ENCODE measurements at regions not wholly inside any gene's neighbourhood (a gene's known extent, or its start where the extent isn't known, plus 50 kb on each side); places are given as distances from the start of the nearest gene placed in this dataset.

DNA sequence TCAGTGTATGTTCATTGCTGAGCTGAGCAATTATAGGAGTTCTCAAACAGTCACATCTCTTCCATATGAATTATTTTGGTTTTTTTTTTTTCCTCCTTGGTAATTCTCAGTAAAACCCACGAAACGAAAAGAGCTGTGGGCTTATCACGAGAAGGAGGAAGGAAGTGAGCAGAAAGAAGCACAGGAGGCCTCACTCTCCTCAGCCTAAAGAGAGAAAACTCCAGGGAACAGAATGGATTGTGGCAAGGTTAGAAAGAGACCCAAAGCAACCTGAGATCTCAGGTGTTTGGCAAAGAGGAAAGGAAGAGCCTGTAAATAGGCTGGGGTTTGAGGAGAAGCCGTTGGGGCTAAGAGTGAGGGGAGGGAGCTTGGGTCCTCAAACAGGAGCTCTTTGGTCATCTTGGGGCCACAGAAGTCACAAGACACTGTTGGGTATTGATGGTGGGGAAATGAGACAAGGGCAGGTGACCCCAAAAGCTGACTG, 67.8 kb upstream of the CITED2 start:
- no peak for DNase-seq
- no peaks in the 10 kb centered on the region for H3K27me3 ChIP-seq (replicated peaks; ENCODE audit: insufficient read depth)
- no peaks in the 10 kb centered on the region for H3K79me2 ChIP-seq (ENCODE audit: insufficient read depth)
- no peak overlapping the region for H3K27ac ChIP-seq
- no peaks in the 10 kb centered on the region for H3F3A ChIP-seq (ENCODE audit: insufficient read depth)
- in situ Hi-C loops (cut with MboI), result no loop called here
- peaks cover 5% of the 10 kb centered on the region; the same call in 1 of the 2 replicates for H3K4me1 ChIP-seq (ENCODE audit: insufficient read depth)
- TF ChIP-seq EZH2phosphoT487 (IDR thresholded peaks at IDR 0.05; ENCODE audit: insufficient read depth, low read depth) (no peak), EZH2 (IDR thresholded peaks at IDR 0.05; ENCODE audit: insufficient read depth, poor library complexity, severe bottlenecking) (no peak)
- H3K9ac ChIP-seq, result no peak overlapping the region
- H3K4me2 ChIP-seq (ENCODE audit: unreplicated experiment), result no peak overlapping the region
- 83 to 85% methylated on average over 4 of the region's 4 CpGs for WGBS, 2 experiments (ENCODE audit: low coverage in 1 of 2, low lambda C conversion rate in 2 of 2, missing lambda C conversion rate in 2 of 2)
- no peaks in the 10 kb centered on the region for H4K20me1 ChIP-seq (ENCODE audit: insufficient read depth)
- no peaks in the 10 kb centered on the region for H3K9me3 ChIP-seq (ENCODE audit: low read depth)
- H3K36me3 ChIP-seq (ENCODE audit: low read depth), result no peaks in the 10 kb centered on the region
- H3K9me2 ChIP-seq (ENCODE audit: insufficient read depth), result no peaks in the 10 kb centered on the region
- no peak overlapping the region for H3K4me3 ChIP-seq
- no peak overlapping the region for H2AFZ ChIP-seq

DNA sequence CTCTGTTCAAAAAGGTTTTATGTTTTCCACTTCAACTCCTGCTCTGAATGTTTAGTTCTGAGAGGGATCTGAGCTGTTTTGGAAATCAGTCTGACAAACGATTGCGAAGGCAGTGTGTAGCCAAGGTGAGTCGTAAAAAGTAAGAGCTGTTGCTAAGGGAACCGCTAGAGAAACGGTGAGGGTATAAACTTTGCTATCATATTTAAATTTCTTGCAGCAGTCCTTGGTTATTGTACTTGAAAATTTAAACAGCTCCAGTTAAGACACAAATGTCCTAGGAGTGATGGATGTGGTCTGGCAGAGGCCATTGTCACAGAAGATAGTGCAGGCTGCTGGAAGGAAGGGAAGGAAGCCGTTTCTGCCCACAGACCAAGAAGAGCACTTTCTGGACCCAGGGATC, 64.9 kb upstream of the CITED2 start:
- Histone ChIP-seq H3K4me1 (ENCODE audit: insufficient read depth) (peaks cover 5% of the 10 kb centered on the region; the same call in 1 of the 2 replicates), H3K9me3 (ENCODE audit: low read depth) (no peaks in the 10 kb centered on the region), H4K20me1 (ENCODE audit: insufficient read depth) (no peaks in the 10 kb centered on the region), H3K79me2 (ENCODE audit: insufficient read depth) (no peaks in the 10 kb centered on the region), H3K4me2 (ENCODE audit: unreplicated experiment) (no peak overlapping the region), H3K9ac (no peak overlapping the region), H3K27ac (no peak overlapping the region), H3K36me3 (ENCODE audit: low read depth) (no peaks in the 10 kb centered on the region), H3K4me3 (no peak overlapping the region), H3K27me3 (replicated peaks; ENCODE audit: insufficient read depth) (no peaks in the 10 kb centered on the region), H3F3A (ENCODE audit: insufficient read depth) (no peaks in the 10 kb centered on the region), H2AFZ (no peak overlapping the region), H3K9me2 (ENCODE audit: insufficient read depth) (no peaks in the 10 kb centered on the region)
- WGBS, 2 experiments (ENCODE audit: low coverage in 1 of 2, low lambda C conversion rate in 2 of 2, missing lambda C conversion rate in 2 of 2), result 57 to 59% methylated on average over 6 of the region's 6 CpGs
- peak; percentile 44 for DNase-seq
- in situ Hi-C loops (cut with MboI), result no loop called here
- no peak for TF ChIP-seq EZH2 (IDR thresholded peaks at IDR 0.05; ENCODE audit: insufficient read depth, poor library complexity, severe bottlenecking)
- no peak for TF ChIP-seq EZH2phosphoT487 (IDR thresholded peaks at IDR 0.05; ENCODE audit: insufficient read depth, low read depth)

DNA sequence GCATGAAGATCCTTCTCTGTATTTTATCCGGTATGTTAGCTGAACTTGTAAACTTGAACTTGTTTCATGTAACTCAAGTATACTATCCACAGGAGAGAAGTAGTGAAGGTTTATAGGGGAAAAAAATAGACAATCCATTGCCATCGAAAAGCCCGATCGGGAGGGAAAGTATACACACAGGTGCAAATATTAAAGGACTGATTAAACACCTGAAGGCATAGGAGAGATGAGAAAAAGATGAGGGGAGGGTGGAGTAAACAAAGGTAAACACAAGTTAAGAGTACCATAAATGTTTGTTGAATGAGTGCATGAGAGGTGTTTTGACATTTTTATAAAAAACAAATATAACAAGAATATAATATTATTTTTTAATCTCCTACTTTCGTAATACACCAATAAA, 64.3 kb upstream of the CITED2 start:
- WGBS, 2 experiments (ENCODE audit: low coverage in 1 of 2, low lambda C conversion rate in 2 of 2, missing lambda C conversion rate in 2 of 2), result 94 to 98% methylated on average over 5 of the region's 5 CpGs
- H3K27me3 ChIP-seq (replicated peaks; ENCODE audit: insufficient read depth), result no peaks in the 10 kb centered on the region

DNA sequence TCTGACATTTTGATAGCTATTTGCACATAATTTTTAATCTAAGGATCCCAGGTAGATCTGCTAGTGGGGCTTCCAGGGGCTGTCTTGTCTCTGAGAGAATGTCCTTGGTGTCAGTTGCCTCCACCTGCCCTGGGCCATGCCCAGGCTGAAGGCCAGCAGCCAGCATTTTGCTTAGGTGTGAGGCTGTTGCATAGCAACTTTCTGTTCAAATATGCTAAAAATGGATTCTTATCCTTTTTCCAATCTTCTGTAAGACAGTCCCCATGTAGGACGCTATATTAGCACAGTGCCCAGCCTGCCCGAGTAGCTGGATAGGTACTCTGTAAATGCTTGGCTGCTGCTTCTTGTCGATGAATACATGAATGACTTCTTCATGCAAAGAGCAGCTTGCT, 62.5 kb upstream of the CITED2 start:
- no peaks in the 10 kb centered on the region for H3K9me2 ChIP-seq (ENCODE audit: insufficient read depth)
- DNase-seq, result no peak
- H3K4me3 ChIP-seq, result no peak overlapping the region
- no peak overlapping the region for H3K9ac ChIP-seq
- no peak for TF ChIP-seq EZH2 (IDR thresholded peaks at IDR 0.05; ENCODE audit: insufficient read depth, poor library complexity, severe bottlenecking)
- no peak for TF ChIP-seq EZH2phosphoT487 (IDR thresholded peaks at IDR 0.05; ENCODE audit: insufficient read depth, low read depth)
- H3K27ac ChIP-seq, result no peak overlapping the region
- peaks cover 10% of the 10 kb centered on the region for H3K4me1 ChIP-seq (ENCODE audit: insufficient read depth)
- H4K20me1 ChIP-seq (ENCODE audit: insufficient read depth), result no peaks in the 10 kb centered on the region
- H3K9me3 ChIP-seq (ENCODE audit: low read depth), result no peaks in the 10 kb centered on the region
- 97 to 98% methylated on average over 3 of the region's 3 CpGs for WGBS, 2 experiments (ENCODE audit: low coverage in 1 of 2, low lambda C conversion rate in 2 of 2, missing lambda C conversion rate in 2 of 2)
- H3K79me2 ChIP-seq (ENCODE audit: insufficient read depth), result no peaks in the 10 kb centered on the region
- H3K36me3 ChIP-seq (ENCODE audit: low read depth), result no peaks in the 10 kb centered on the region
- in situ Hi-C loops (cut with MboI), result no loop called here
- H3K4me2 ChIP-seq (ENCODE audit: unreplicated experiment), result no peak overlapping the region
- no peak overlapping the region for H2AFZ ChIP-seq
- H3F3A ChIP-seq (ENCODE audit: insufficient read depth), result no peaks in the 10 kb centered on the region; the same call in 1 of the 2 replicates
- H3K27me3 ChIP-seq (replicated peaks; ENCODE audit: insufficient read depth), result no peaks in the 10 kb centered on the region

More for the DNA sequence above, 64.3 kb upstream of the CITED2 start:
- Histone ChIP-seq H3K79me2 (ENCODE audit: insufficient read depth) (no peaks in the 10 kb centered on the region), H3K4me3 (no peak overlapping the region), H4K20me1 (ENCODE audit: insufficient read depth) (no peaks in the 10 kb centered on the region), H3K9me3 (ENCODE audit: low read depth) (no peaks in the 10 kb centered on the region), H3K27ac (no peak overlapping the region), H3K9ac (no peak overlapping the region), H3K4me1 (ENCODE audit: insufficient read depth) (peaks cover 6% of the 10 kb centered on the region; the same call in 1 of the 2 replicates), H3F3A (ENCODE audit: insufficient read depth) (no peaks in the 10 kb centered on the region; the same call in 1 of the 2 replicates), H3K9me2 (ENCODE audit: insufficient read depth) (no peaks in the 10 kb centered on the region), H3K4me2 (ENCODE audit: unreplicated experiment) (no peak overlapping the region), H3K36me3 (ENCODE audit: low read depth) (no peaks in the 10 kb centered on the region), H2AFZ (no peak overlapping the region)
- no peak for DNase-seq
- TF ChIP-seq EZH2phosphoT487 (IDR thresholded peaks at IDR 0.05; ENCODE audit: insufficient read depth, low read depth) (no peak), EZH2 (IDR thresholded peaks at IDR 0.05; ENCODE audit: insufficient read depth, poor library complexity, severe bottlenecking) (no peak)
- in situ Hi-C loops (cut with MboI), result no loop called here

Measured in GM23248 (cell line).